HCT116 (cell line): ENCODE measurements at regions not wholly inside any gene's neighbourhood (a gene's known extent, or its start where the extent isn't known, plus 50 kb on each side); places are given as distances from the start of the nearest gene placed in this dataset.

Experiments used
- ATF3 ChIP-seq: IDR thresholded peaks from 2 replicates; pipeline ENCODE4 v1.6.1; 2012
- CTCF ChIP-seq, 3 experiments: fragments of 200-600 bp in 1 of 3; sonication (generic) in 1 of 3; IDR thresholded peaks in 2 of 3; conservative IDR thresholded peaks in 1 of 3; 2 replicates each; pipeline ENCODE4 v1.5.1; 2012 to 2017; ENCODE audit warnings: low read depth in 2 of 3, low read length in 2 of 3, antibody characterized with exemption in 1 of 3, borderline replicate concordance in 1 of 3, control low read depth in 1 of 3, mild to moderate bottlenecking in 1 of 3, mixed read lengths in 1 of 3, mixed run types in 1 of 3, moderate library complexity in 1 of 3; ENCODE audit not compliant: insufficient read depth in 1 of 3
- EGR1 ChIP-seq: IDR thresholded peaks from 2 replicates; pipeline ENCODE4 v1.6.1; 2012; ENCODE audit warnings: low read depth
- EZH2 ChIP-seq: fragments of 200-600 bp; sonication (generic); IDR thresholded peaks from 2 replicates; pipeline ENCODE4 v1.6.1; 2017; ENCODE audit warnings: antibody characterized with exemption, mixed run types
- MAX ChIP-seq: IDR thresholded peaks from 2 replicates; pipeline ENCODE4 v1.6.1; 2012
- POLR2A ChIP-seq: IDR thresholded peaks from 2 replicates; pipeline ENCODE4 v1.7.0; 2011; ENCODE audit warnings: borderline replicate concordance; ENCODE audit not compliant: insufficient read depth, insufficient read length; ENCODE audit errors: extremely low read depth
- POLR2AphosphoS5 ChIP-seq: IDR thresholded peaks from 2 replicates; pipeline ENCODE4 v1.6.1; 2011; ENCODE audit warnings: mild to moderate bottlenecking, low read depth, low read length, moderate library complexity
- SIN3A ChIP-seq: IDR thresholded peaks from 2 replicates; pipeline ENCODE4 v1.6.1; 2012; ENCODE audit warnings: low read depth
- SP1 ChIP-seq: IDR thresholded peaks from 2 replicates; pipeline ENCODE4 v1.6.1; 2012; ENCODE audit warnings: low read depth
- YY1 ChIP-seq: IDR thresholded peaks from 2 replicates; pipeline ENCODE4 v1.6.1; 2011; ENCODE audit warnings: low read length, low read depth, moderate library complexity, mild to moderate bottlenecking; ENCODE audit not compliant: insufficient replicate concordance; ENCODE audit errors: extremely low read depth

GRCh38 chr2:16227811-16228462, 287.6 kb downstream of the MYCN start:
- TF ChIP-seq CTCF (IDR thresholded peaks at IDR 0.05 in 2 of 3, conservative IDR thresholded peaks at IDR 0.05 in 1 of 3; ENCODE audit: borderline replicate concordance in 1 of 3, insufficient read depth in 1 of 3, low read depth in 2 of 3, low read length in 2 of 3) (no peak), EGR1 (no peak), SP1 (no peak), POLR2AphosphoS5 (no peak), ATF3 (no peak), YY1 (no peak), MAX (no peak), SIN3A (no peak), EZH2 (no peak), POLR2A (no peak)
